ENCODE measurements at regions not wholly inside any gene's neighbourhood (a gene's known extent, or its start where the extent isn't known, plus 50 kb on each side); places are given as distances from the start of the nearest gene placed in this dataset.

DNA sequence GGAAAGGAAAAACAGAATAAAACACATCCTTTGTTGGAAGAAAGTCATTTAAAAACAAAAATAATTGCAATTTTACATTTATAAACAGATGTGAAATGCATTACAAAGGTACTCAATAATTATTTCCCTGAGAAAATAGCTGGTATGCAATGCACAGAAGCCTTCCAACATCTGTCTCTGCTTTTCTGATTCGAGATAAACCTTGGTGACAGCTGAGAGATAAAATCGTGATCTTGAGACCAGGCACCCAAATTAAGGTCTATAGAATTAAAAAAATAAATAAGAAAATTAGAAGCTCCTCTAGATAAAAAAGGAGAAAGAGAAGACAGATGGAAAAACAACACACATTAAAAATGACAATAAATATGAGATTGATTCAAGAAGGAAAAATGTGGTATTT, 544.0 kb downstream of the SPRY1 start:
- DNase-seq (ENCODE audit: low spot score), result no peak

- DNase-seq (ENCODE audit: low spot score), result no peak
These were observed 544.7 kb downstream of the SPRY1 start for GRCh38 chr4:123941306-123941705.

GRCh38 chr4:123943976-123944375, 547.4 kb downstream of the SPRY1 start:
- no peak for DNase-seq (ENCODE audit: low spot score)

- DNase-seq (ENCODE audit: low spot score), result no peak
These were observed 548.7 kb downstream of the SPRY1 start for GRCh38 chr4:123945301-123945700.

- no peak for DNase-seq (ENCODE audit: low spot score)
These were observed 553.9 kb downstream of the SPRY1 start for GRCh38 chr4:123950530-123950929.

DNA sequence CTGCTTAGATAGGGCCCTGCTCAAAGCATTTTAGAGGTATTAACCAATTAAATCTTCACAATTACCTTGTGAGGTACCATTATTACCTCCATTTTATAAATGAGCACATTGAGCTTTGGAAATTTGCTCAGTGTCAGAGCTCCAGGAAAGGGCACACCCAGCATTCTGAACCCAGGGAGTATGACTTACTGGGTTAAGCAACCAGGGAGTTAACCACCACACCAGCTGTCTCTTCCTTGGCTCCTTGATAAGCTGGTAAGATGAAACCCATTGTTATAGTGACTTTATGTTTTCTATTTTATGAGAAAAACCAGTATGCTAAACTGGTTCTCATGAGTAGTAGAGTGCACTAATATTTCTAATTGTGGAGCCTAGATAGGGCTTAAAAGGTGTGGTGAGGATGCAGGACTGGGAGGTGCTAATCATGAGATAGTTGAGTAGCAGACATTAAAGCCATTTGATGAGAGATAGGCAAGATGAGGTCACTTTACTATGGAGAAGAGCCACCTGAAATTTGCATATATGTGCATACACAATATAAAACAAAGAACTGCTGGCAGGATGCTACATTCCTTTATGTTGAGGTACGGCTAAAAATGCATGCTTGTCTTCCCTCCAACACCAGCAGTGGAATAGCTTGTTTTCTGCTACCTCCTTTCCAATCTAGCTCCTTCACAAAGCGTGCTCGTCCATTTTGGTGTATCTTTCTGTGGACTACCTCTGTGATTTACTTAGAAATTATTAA, 556.1 kb downstream of the SPRY1 start:
- DNase-seq (ENCODE audit: low spot score), result no peak

DNA sequence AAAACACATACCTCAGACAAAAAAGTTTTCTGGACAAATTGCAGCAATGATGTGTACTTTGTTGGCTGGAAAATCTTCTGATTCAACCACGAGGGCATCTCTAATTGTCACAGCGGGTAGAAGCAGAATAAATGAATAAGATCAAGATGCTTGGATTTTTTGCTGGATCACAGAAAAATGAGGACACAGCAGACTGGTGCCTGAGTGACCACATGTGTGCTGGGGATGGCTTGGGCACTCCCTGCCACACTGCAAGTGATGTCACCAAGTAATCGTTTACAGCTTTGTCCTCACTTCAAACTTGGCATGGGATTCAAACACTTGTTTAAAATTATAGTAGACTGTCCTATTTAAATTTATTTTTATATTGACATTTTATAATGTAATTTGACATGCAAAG, 557.0 kb downstream of the SPRY1 start:
- no peak for DNase-seq (ENCODE audit: low spot score)

- DNase-seq (ENCODE audit: low spot score), result no peak
These were observed 557.6 kb downstream of the SPRY1 start for GRCh38 chr4:123954220-123954619.

- DNase-seq (ENCODE audit: low spot score), result no peak
These were observed 558.7 kb downstream of the SPRY1 start for GRCh38 chr4:123955167-123955800.

DNA sequence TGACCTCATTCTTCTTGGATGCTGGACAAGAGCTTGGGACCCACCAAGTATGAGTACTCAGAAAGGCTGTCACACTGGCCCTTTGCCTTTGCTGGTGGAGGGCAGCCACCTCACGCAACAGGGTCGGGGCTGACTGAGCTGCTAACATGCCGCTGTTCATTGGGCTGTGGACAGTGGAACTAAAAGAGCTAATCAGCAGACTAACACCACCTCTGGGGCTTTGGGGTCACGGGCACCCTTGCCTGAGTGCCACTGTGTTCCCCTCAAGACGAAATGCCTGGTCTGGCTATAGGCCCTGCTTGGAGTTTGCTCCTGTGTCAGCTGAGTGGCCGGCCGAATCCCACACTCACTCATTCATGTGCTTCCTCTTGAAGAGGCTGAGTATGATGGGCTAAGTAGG, 559.6 kb downstream of the SPRY1 start:
- no peak for DNase-seq (ENCODE audit: low spot score)

DNA sequence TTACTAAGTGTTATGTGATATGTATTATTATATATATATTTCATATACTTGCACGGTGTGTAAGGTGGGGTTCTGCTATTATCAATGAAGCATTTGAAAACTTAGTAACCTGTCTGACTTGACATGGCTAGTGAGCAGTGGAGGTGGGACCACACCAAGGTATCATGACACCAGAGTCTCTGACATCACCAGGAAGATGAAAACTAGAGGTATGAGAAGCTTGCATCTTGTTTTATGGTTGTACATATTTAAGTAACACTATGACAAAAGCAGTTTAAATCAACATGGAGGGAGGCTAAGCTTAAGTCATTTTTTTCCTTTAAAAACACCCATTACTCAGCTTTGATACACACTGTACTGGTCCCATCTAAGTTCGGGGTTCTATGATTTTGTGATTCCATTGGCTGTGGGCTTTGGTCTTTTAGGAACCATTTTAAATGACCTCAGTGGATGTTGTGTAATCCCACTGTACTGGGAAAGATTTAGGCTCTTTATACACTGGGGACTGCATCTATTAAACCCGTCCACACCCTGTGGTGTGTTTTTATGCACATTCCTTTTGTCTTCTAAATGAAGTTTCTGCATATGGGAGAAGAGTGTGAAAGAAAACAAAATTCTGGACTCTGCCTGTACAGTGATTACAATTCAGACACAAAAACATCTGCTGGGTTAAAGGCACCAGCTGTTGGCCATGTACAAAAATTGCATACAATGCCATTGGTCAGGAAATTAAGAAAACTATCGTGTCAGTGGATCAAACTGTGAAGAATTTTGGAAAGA, 570.6 kb downstream of the SPRY1 start:
- DNase-seq (ENCODE audit: low spot score), result no peak

DNA sequence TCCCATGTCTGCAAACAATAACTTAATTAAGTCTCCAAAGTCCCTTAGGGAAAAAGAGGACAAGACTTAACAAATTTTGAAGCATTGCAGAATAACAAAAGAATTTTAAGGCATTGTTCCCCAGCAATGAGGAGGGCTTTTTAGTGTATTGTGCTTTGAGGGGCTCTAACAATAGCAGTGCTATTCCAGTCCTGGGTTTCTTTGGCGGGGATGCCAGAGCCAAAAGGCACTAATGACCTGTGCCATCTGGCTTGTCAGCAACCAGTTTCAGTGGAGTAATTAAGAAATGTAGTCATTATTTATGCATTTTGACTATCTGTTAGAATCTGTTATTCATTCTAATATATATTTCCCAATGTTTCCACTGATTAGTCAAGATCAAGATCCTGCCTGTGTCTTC, 575.4 kb downstream of the SPRY1 start:
- no peak for DNase-seq (ENCODE audit: low spot score)

GRCh38 chr4:123974386-123975149, 578.0 kb downstream of the SPRY1 start:
- DNase-seq (ENCODE audit: low spot score), result no peak

DNA sequence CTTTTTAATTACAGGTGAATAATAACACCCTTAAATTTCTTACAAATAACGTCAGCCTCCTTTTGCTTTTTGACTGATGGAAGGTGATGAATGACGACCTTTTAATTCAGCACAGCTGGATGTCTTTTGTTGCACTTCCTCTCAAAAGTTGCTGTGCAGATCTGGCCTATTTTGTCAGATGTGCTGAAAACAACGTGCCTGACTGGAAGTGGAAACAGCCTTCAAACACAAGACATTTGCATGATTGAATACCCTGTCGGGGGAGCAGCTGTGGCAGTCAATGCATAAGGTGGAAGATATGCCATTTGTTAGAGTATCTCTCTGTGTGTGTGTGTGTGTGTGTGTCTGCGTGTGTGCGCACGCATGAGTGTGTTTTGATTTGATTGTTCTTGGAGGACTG, 579.7 kb downstream of the SPRY1 start:
- no peak for DNase-seq (ENCODE audit: low spot score)

DNA sequence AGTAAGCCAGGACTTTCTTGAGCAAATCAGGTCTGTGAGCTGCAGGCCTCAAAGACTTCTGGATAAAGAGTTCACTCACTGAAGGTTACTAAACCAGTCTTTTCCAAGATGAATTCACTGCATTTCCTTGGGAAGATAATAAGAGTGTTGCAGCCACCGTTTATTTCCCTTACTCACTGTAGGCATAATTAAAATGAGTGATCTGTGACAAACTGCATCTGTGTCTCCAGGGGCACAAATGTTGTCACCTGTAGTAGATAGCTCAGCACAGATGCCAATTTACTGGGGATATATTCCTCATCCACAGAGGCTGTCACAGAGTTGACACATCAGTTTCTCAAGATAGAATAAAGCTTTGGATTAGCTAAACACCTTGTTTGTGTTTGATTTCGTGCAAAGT, 580.2 kb downstream of the SPRY1 start:
- no peak for DNase-seq (ENCODE audit: low spot score)

DNA sequence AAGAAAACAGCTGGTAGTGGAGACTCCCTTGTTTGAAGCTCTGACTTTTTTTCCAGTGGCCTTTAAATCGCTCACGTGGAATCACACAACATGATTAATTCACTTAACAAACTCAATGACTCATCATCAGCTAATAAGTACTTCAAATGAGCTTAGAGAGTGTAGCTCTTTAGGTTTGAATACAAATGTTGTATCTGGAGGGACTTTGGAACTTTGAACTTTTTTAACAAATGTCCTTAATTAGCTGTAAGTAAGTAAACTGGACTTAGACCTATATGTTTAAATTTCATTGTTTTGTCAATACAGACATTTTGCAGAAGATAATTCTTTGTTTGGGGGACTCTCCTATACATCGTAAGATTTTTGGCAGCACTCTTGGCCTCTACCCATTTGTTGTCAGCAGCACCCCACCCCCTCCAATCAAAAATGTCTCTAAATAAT, 581.1 kb downstream of the SPRY1 start:
- peak; percentile 12 for DNase-seq (ENCODE audit: low spot score)

- no peak for DNase-seq (ENCODE audit: low spot score)
These were observed 582.0 kb downstream of the SPRY1 start for GRCh38 chr4:123978637-123979036.

DNA sequence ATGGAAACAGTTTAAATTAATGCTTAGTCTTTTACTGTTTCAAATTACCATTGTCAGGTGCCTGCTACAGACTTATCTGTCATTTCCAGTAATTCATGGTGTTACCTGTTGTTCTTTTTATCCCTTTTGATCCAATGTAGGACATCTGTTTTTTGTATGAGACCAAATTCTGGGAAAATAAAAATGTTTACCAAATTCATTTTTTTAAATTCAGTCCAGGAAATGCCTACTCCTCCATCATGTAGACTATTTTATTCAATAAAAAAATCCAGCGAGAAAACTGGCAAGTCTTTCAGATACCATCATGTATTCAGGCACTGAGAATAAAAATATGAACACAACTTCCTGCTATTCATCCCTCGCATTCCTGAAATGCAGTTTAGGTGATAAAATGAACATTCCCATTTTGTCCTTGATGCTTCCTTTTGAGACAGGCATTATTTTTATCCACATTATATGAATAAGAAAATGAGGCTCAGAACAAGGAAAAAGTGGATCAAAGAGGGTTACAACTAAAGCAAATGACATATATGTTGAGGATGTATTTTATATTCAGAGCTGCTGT, 584.2 kb downstream of the SPRY1 start:
- DNase-seq (ENCODE audit: low spot score), result no peak

GRCh38 chr4:123984886-123985285, 588.3 kb downstream of the SPRY1 start:
- no peak for DNase-seq (ENCODE audit: low spot score)

GRCh38 chr4:123986268-123986798, 589.7 kb downstream of the SPRY1 start:
- DNase-seq (ENCODE audit: low spot score), result peak; percentile 19

DNA sequence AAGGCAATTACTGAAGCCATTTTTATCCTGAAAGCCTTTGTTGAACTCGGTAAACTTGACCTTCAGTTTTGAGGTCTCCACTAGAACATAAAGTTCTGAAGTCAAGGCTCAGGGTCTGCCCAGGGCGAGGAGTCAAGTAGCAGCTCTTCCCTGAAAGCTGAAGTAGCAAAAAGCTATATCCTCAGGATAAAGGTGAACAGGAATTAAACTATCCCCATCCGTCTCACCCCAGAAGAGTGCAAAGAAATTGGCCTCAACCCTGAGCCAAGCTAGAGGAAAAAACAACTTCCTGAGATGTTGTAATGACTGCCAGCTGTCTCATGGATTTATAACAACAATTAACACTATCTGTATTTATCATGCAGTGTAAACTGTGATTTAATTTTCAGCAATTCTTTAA, 590.8 kb downstream of the SPRY1 start:
- DNase-seq (ENCODE audit: low spot score), result no peak
